ENCODE measurements at regions not wholly inside any gene's neighbourhood (a gene's known extent, or its start where the extent isn't known, plus 50 kb on each side); places are given as distances from the start of the nearest gene placed in this dataset.

DNA sequence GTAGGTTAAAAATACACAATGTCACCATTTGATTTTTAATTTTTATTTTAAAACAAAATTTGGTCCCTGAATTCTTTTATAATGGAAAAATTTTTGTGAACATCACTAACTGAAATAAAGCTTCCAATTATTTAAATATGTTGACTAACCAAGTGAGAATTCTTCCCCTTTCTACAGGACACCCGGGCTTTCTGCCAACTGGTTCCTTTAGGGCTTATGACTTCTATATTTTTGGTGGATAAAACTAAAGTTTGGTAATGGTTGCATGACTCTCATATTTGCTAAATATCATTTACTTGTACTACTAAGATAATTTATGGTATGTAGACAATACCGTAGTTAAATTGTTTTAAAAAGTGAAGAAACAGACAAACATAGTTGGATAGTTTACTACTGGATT is 291.0 kb upstream of the DOK6 start:
- no peak for DNase-seq (ENCODE audit: extremely low read depth in 1 of 11, low read depth in 9 of 11, low spot score in 4 of 11)

DNA sequence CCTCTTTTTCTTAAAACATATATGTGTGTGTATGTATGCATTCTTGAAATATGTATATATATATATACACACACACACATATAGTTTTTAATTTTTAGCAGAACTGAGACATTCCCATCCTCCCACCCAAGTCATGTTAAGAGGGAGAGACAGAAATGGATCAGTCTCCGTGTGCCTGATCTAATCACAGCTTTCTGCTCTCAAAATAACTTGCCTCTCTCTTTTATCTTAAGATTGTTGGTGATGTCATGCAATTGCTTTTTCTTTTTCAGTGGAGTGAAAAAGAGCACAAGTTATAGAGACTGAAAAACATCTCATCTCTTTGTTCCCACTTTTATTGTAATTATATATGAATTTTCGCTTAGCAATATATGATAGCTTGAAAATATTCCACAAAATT is 279.9 kb upstream of the DOK6 start:
- no peak for DNase-seq (ENCODE audit: extremely low read depth in 1 of 11, low read depth in 9 of 11, low spot score in 4 of 11)

DNA sequence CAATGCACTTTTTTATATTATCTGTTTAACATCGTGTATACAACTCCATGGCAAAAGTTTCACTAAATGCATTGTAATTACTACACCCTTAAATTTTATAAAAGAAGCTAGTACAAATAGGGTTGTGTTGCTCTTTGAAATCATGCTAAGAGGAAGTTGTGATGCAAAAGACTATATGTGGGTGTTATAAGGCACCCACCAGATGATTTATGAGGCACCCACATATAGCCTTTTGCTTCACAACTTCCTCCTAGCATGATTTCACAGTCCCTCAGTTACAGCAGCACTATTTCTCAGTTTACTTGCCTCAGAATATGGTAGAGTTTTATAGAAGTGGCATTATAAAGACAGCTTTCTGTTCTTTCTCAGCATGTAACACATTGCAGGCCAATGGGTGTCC is 277.3 kb upstream of the DOK6 start:
- no peak for DNase-seq (ENCODE audit: extremely low read depth in 1 of 11, low read depth in 9 of 11, low spot score in 4 of 11)

DNA sequence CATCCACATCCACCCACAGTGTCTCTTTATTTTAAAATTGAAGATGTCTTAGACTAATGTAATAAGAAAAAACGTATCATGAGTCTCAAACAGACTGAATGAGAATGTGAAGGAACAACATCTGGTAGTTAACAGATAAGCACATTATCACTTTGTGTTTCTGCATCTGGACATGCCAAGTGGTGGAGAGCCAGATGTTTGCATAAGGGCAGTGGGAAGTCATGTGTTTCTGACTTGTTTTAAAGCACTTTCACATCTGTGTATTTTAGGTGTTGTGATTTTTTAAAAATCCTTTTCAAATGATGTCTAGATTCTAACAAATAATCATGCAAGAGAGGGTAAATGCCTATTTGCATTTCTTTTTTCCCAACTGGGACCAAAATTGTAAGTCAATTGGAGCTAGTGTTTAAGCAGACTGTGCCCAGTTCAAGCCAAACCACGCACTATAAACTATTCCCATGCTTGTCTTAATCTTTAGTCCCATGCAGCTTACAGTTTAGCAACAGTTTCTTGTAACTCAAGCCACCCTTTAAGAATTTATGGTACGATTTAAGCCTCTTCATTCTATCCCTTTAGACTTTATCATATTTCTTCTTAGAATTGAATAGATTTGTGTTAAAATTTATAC is 272.7 kb upstream of the DOK6 start:
- DNase-seq (ENCODE audit: extremely low read depth in 1 of 11, low read depth in 9 of 11, low spot score in 4 of 11), result no peak

DNA sequence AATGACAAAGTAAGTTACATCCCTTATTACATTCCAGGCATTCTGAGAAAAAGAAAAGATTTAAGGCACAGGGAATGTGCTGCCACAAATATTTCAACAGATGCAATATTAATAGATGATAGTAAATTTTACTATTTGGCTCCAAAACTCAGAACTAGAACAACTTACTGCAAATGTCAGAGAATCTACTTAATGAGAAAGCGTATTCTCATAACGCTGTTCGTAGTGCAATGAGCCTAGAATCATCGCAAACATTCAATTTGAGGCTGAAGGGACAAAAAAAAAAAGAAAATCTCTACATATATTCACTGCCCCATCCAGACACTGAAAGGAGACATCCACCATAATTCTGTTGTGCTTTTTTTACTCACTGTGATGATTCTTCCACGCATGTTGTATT is 272.1 kb upstream of the DOK6 start:
- no peak for DNase-seq (ENCODE audit: extremely low read depth in 1 of 11, low read depth in 9 of 11, low spot score in 4 of 11)

DNA sequence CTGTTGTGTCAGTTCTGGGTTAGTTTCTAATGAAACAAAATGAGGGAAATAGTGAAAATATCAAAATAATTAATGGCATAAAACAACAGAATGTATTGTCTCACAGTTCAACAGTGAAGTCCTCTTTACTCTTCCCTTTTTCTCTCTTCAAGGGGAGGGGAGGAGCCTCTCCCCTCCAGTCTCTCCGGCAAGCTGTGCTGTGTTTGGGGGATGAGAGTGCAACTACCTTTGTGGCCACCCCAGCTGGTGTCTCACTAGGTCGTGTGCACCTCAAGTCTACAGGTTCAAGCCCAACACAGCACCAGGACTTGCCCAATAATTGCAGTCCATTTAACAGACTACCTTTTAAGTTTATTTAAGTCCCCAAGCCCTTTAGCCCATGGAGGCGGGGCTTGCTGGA is 271.7 kb upstream of the DOK6 start:
- DNase-seq (ENCODE audit: extremely low read depth in 1 of 11, low read depth in 9 of 11, low spot score in 4 of 11), result no peak

DNA sequence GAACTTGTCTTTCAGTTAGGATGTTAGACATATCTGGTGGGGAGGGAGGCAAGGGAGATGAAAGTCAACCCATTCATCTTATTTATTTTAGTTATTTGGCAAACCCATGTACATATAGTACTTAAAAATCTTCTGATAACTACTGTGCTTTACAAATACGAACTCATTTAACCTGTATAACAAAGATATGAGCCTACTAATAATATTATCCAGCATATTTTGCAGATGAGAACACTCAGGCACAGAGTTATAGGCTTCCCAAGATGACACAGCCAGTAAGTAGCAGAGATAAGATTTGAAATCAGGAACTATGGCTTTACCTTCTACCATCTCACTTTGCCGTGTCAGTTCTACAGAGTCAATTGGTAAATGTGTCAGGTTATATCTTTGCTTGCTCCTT is 262.6 kb upstream of the DOK6 start:
- DNase-seq (ENCODE audit: extremely low read depth in 1 of 11, low read depth in 9 of 11, low spot score in 4 of 11), result no peak

DNA sequence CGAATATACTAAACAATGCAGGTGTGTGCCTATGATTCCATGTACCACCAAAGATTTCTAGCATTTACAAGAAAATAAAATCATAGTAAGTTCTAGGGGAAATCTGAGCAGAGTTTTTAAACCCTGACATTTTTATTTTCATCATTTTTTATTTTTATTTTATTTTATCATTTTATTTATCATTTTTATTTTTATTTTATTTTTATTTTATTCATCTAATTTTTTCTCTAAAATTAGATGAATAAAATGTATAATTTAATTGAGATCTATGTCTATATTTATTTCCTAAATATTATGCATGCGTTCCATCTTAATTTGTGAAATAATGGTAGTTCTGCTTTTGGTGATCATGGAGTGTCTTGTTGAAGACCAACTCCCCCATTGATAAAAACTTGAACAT is 257.6 kb upstream of the DOK6 start:
- no peak for DNase-seq (ENCODE audit: extremely low read depth in 1 of 11, low read depth in 9 of 11, low spot score in 4 of 11)

DNA sequence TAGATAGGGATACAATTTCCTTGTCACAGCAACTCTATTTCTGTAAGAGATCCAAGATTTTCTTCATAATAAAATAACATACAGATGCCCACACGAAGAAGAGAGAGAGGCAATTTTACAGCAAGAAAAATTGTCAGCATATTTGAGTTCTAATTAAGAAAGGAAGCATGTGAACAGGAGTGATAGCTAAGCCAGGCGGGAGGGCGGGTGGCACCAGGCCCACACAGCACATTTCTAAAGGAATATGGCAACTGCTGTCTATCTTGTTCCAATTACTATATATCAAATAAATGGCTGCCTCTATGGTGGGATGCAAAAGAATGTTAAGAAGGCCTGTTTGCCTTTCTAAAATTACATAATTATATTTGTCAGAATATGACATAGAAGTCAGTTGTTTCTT is 248.3 kb upstream of the DOK6 start:
- no peak for DNase-seq (ENCODE audit: extremely low read depth in 1 of 11, low read depth in 9 of 11, low spot score in 4 of 11)

DNA sequence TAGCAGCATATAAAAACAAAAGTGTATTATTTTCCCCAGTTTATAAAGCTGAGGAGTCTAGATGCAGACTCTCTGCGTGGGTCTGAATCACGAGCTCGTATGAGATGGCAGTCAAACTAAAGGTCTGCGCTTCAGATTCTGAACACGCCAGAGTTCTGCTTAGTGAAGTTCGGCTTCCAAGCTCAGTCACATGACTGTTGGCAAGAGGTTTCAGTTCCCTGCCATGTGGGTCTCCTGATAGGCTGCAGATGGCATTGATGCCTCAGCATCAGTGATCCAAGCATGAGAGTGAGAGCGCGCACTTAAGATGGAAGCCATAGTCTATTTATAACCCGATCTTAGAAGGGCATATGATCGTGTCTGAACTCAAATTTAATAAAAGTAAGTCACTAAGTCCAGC is 242.8 kb upstream of the DOK6 start:
- no peak for DNase-seq (ENCODE audit: extremely low read depth in 1 of 11, low read depth in 9 of 11, low spot score in 4 of 11)

DNA sequence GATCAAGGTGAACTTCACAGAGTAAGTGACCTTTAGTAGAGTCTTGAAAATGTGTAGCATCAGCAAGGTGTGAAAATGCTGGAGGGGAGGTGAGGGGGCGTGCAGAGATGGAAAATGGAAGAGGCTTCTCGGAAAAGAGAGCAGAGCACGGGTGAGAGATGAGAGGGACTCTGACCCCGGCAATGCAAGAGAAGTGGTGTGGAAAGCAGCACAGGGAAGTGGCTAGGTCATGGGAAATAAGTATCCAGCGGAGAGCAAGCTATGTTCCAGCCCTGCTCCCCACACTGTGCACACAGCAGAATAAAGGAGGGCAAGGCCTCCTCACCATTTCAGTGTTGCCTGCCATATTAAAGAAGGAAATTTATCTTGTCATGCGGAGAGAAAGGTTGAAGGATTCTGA is 241.7 kb upstream of the DOK6 start:
- DNase-seq (ENCODE audit: extremely low read depth in 1 of 11, low read depth in 9 of 11, low spot score in 4 of 11), result peak in 5 of 11 donors; percentile 8 to 31 (median 19)

DNA sequence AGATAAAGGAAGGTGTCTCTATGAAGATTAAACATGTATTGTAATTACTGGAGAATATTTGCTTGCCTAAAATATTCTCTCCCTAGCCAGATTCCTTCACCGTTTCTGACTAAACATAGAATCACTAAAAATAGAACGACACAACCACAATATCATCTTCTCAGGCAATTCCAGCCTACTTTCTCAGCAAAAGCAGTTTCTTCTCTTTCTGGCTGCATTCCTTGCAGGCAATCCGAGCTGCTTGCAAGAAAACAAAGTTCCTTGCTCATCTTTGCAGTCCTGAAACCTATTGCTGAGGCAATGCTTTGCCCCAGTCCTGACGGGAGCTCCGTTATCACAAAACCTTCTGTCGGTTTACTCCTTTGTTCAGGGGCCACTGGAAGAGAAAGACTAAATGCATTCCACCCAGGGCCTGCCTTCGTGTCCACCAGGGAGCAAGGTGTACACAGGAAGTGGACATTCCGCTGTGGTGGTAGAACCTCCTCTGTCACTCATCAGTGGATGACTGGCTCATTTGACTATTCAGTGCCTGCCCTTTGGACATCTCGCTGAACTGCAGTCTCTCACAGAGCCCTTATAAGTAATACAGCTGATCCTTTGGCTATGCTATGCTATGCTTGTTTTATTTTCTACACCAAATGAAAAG is 239.2 kb upstream of the DOK6 start:
- DNase-seq (ENCODE audit: extremely low read depth in 1 of 11, low read depth in 9 of 11, low spot score in 4 of 11), result peak in 1 of 11 donors; percentile 27

DNA sequence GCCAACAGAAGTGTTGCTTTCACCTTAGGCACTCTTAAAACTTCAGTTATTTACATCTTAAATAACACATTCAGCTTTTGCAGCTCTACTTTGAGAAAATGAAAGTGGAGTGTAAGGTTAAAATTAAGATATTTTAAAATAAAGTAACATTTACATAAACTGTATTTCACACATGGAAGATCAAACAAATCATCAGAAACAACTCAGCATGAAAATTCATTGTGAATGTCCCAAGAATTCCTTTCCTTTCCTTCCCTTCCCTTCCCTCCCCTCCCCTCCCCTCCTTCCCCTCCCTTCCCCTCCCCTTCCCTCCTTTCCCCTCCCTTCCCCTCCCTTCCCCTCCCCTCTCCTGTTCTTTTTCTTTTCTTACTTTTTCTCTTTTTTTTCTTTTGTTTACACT is 238.0 kb upstream of the DOK6 start:
- no peak for DNase-seq (ENCODE audit: extremely low read depth in 1 of 11, low read depth in 9 of 11, low spot score in 4 of 11)

DNA sequence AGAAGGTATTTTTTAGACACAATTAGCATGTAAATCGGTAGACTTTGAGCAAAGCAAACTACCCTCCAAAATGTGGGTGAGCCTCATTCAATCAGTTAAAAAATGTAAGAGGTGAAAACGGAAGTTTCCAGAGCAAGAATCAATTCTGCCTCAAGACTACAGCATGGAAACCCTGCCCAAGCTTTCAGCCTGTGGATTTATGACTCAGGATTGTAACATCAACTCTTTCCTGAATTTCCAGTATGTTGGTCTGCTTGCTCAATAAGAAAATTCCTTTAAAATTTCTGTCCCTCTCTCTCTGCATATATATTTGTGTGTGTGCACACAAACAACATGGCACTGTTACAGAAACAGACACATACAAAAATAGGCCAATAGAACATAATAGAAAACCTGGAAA is 228.6 kb upstream of the DOK6 start:
- no peak for DNase-seq (ENCODE audit: extremely low read depth in 1 of 11, low read depth in 9 of 11, low spot score in 4 of 11)

DNA sequence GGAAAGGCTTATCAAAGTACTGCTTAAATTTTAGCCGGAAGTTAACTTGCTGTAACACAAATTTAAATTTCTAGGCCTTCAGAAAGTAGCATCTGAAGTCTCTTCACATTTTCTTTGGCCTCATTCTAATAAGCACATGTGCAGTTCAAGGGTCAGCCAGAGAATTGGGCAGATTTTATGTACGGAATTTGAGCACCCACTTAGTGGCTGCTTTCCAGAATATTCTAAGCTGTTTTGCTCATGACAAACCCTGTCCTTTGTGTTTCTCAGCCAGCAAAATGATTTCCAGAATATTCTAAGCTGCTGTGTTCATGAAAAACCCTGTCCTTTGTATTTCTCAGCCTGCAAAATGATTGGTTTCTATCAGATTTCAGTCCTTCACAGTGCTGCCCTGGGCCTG is 225.0 kb upstream of the DOK6 start:
- no peak for DNase-seq (ENCODE audit: extremely low read depth in 1 of 11, low read depth in 9 of 11, low spot score in 4 of 11)

DNA sequence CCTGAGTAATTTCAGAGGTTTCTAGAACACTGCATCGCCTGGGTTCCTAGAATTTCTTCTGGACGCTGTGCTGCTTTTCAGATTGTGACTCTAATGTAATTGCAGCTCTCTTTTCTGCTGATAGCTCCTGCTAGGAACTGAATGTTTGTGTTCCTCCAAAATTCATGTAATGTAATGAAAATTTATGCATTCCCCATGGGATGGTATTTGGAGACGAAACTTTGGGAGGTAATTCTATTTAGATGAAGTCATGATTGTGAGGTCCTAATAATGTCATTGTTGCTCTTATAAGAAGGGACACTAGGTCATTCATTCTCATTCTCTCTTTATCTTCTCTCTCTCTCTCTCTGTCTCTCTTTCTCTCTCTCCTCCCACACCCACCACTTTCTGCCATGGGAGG is 223.9 kb upstream of the DOK6 start:
- DNase-seq (ENCODE audit: extremely low read depth in 1 of 11, low read depth in 9 of 11, low spot score in 4 of 11), result no peak

DNA sequence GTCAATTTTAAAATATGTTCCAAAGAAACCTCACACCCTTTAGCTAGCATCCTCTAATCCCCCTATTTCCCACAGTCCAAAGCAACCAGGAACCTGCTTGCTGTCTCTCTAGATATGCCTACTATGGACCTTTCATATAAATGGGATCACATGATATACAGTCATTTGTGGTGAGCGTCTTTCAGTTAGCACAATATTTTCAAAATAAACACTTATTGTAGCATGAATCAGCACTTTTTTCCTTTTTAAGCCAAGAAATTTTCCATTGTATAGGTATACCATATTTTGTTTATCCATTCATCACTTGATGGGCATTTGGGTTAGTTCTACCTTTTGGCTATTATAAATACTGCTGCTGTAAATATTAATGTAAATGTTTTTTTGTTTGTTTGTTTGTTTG is 223.0 kb upstream of the DOK6 start:
- no peak for DNase-seq (ENCODE audit: extremely low read depth in 1 of 11, low read depth in 9 of 11, low spot score in 4 of 11)

DNA sequence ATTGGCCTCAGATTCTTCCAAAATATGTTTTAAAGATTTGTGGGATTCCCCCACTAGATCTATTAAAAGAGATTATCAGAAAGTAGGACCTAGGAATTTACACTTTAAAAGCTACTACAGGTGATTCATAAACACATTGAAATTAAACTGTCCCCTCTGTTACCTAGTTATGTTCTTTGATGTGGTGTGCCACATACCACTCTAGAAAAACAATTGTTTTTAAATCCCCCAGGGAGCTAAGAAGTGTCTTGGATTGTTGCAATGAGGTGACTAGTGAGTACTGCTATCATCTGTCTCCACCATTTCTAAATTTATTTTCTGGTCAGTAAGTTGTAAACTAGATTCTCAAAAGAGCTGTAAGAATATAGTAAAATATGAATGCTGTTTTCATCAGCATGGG is 214.5 kb upstream of the DOK6 start:
- no peak for DNase-seq (ENCODE audit: extremely low read depth in 1 of 11, low read depth in 9 of 11, low spot score in 4 of 11)

DNA sequence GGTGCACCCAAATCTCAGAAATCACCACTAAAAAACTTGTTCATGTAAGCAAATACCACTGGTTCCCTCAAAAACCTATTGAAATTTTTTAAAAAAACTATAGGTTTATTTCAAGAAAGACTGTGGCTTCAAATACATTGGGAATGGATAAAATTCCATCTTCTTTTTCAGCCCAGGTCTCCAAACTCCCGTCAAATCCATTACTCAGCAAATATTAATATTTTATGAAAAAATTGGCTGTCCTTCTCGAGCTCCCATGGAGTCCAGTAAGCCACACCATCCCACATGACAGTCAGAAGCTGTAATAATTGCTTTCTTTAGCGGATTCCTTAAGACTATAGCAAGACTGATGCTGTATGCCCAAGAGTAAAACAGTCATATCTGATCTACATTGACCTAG is 204.4 kb upstream of the DOK6 start:
- DNase-seq (ENCODE audit: extremely low read depth in 1 of 11, low read depth in 9 of 11, low spot score in 4 of 11), result no peak

DNA sequence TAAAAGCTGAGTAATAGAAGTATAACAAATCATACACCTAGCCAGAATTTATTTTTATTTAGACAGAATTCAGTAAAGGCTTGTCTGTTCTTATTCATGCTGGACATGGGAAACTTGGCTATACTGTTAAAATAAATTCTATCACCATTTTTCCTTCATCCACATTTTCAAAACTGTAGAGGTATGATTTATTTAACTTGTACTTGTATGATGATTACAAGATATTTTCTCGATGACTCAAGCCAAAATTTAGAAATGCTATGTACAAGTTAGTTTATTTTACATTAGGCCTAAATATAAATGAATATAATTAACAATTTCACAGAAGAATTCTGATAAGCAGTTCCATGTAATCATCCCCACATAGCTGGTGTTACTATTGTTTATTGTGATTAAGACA is 194.8 kb upstream of the DOK6 start:
- DNase-seq (ENCODE audit: extremely low read depth in 1 of 11, low read depth in 9 of 11, low spot score in 4 of 11), result no peak

DNA sequence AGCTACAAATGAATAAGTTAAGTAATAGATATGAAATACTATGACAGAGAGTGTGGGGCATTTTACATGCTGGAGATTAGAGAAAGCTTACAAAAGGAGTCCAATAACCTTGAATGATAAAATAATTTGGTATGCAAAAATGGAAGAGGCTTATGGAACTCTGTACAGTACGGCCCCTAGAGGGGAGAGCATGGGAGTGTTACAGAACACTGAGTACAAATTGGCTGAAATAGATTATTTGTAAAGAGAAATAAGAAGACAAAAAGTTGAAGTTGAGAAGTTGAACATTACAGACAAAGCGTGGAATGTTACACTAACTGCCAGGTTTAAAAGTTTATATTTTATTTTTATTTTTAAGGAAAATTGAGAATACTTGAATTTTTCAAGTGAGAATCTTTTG is 192.1 kb upstream of the DOK6 start:
- no peak for DNase-seq (ENCODE audit: extremely low read depth in 1 of 11, low read depth in 9 of 11, low spot score in 4 of 11)

All from renal cortex interstitium (tissue), 11 donors.